Mammary epithelial cell (primary cell): ENCODE measurements at regions not wholly inside any gene's neighbourhood (a gene's known extent, or its start where the extent isn't known, plus 50 kb on each side); places are given as distances from the start of the nearest gene placed in this dataset.

Source experiments
- EZH2 ChIP-seq: IDR thresholded peaks from 2 replicates; pipeline ENCODE4 v1.6.1; 2012; ENCODE audit warnings: low read length, inconsistent platforms, borderline replicate concordance
- TF ChIP-seq, protein P1 (sequence below), 2 donors: IDR thresholded peaks in 1 of 2; conservative IDR thresholded peaks in 1 of 2; 2 replicates each; pipeline ENCODE4 v1.5.1; 2011 to 2012; ENCODE audit warnings: inconsistent platforms in 2 of 2, low read length in 2 of 2, mild to moderate bottlenecking in 2 of 2, control low read depth in 1 of 2, low read depth in 1 of 2; ENCODE audit not compliant: insufficient read depth in 1 of 2; ENCODE audit errors: extremely low read depth in 1 of 2

DNA sequence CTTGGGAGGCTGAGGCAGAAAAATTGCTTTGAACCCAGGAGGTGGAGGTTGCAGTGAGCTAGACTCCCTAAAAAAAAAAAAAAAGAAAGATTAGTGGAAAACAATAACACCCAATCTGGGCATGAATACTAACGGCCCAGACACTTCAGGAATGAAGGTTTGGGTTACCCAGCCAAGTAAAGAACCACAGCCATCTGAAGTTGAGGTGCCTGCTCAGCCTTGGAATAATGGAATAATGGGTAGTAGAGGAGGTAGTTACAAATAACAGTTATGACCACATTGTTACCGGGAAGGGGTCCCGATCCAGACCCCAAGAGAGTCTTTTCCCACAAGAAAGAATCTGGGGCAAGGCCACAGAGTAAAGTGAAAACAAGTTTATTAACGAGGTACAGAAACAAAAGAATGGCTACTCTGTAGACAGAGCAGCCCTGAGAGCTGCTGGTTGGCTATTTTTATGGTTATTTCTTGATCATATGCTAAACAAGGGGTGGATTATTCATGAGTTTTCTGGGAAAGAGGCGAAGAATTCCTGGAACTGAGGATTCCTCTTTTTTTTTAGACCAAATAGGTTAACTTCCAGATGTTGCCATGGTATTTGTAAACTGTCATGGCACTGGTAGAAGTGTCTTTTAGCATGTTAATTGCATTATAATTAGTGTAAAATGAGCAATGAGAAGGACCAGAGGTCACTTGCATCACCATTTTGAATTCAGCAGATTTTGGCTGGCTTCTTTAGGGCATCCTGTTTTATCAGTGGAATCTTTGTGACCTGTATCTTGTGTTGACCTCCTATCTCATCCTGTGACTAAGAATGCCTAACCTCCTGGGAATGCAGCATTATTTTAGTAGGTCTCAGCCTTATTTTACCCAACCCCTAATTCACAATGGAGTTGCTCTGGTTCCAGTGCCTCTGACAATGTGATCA lies 96.2 kb upstream of the HAAO start:
- TF ChIP-seq, protein P1, sequence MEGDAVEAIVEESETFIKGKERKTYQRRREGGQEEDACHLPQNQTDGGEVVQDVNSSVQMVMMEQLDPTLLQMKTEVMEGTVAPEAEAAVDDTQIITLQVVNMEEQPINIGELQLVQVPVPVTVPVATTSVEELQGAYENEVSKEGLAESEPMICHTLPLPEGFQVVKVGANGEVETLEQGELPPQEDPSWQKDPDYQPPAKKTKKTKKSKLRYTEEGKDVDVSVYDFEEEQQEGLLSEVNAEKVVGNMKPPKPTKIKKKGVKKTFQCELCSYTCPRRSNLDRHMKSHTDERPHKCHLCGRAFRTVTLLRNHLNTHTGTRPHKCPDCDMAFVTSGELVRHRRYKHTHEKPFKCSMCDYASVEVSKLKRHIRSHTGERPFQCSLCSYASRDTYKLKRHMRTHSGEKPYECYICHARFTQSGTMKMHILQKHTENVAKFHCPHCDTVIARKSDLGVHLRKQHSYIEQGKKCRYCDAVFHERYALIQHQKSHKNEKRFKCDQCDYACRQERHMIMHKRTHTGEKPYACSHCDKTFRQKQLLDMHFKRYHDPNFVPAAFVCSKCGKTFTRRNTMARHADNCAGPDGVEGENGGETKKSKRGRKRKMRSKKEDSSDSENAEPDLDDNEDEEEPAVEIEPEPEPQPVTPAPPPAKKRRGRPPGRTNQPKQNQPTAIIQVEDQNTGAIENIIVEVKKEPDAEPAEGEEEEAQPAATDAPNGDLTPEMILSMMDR (conservative IDR thresholded peaks at IDR 0.05 in 1 of 2, IDR thresholded peaks at IDR 0.05 in 1 of 2; ENCODE audit: extremely low read depth in 1 of 2, insufficient read depth in 1 of 2, low read depth in 1 of 2, low read length in 2 of 2): no peak
- TF ChIP-seq EZH2: no peak
